Stimulated activated CD4-positive, alpha-beta T cell treated with anti-CD3 and anti-CD28 coated beads, Interleukin-2, amount 100 ng/mL, for 4 hours (primary cell): ENCODE measurements at regions not wholly inside any gene's neighbourhood (a gene's known extent, or its start where the extent isn't known, plus 50 kb on each side); places are given as distances from the start of the nearest gene placed in this dataset.

Experiments used
- DNase-seq: peaks from one replicate; pipeline ENCODE4 v3.0.0-alpha.2; 2020; ENCODE audit warnings: low read depth

- DNase-seq = no peak
Measured at GRCh38 chr7:21221130-21221529, 206.8 kb upstream of the SP4 start.

- no peak for DNase-seq
Measured at GRCh38 chr7:21238400-21239116, 189.3 kb upstream of the SP4 start.

- no peak for DNase-seq
Measured at GRCh38 chr7:21243265-21243664, 184.6 kb upstream of the SP4 start.

- DNase-seq = no peak
Measured at GRCh38 chr7:21251151-21251800, 176.6 kb upstream of the SP4 start.

- DNase-seq = peak; percentile 19
Measured at GRCh38 chr7:21253740-21254687, 173.9 kb upstream of the SP4 start.

- no peak for DNase-seq
Measured at GRCh38 chr7:21256310-21256877, 171.5 kb upstream of the SP4 start.

GRCh38 chr7:21260939-21261338 lies 166.9 kb upstream of the SP4 start:
- DNase-seq = no peak

- peak; percentile 22 for DNase-seq
Measured at GRCh38 chr7:21261627-21262594, 166.0 kb upstream of the SP4 start.

GRCh38 chr7:21269021-21269420 lies 158.9 kb upstream of the SP4 start:
- DNase-seq = no peak

GRCh38 chr7:21276471-21277035 lies 151.3 kb upstream of the SP4 start:
- no peak for DNase-seq

- no peak for DNase-seq
Measured at GRCh38 chr7:21278944-21279343, 148.9 kb upstream of the SP4 start.

GRCh38 chr7:21281193-21281592 lies 146.7 kb upstream of the SP4 start:
- no peak for DNase-seq

- no peak for DNase-seq
Measured at GRCh38 chr7:21293771-21294170, 134.1 kb upstream of the SP4 start.

- no peak for DNase-seq
Measured at GRCh38 chr7:21299766-21300165, 128.1 kb upstream of the SP4 start.

GRCh38 chr7:21300692-21301091 lies 127.2 kb upstream of the SP4 start:
- DNase-seq = no peak

- DNase-seq = no peak
Measured at GRCh38 chr7:21304808-21305375, 123.0 kb upstream of the SP4 start.

GRCh38 chr7:21305455-21306235 lies 122.2 kb upstream of the SP4 start:
- DNase-seq = no peak

GRCh38 chr7:21314954-21315353 lies 112.9 kb upstream of the SP4 start:
- no peak for DNase-seq
